A673 (cell line): ENCODE measurements at regions not wholly inside any gene's neighbourhood (a gene's known extent, or its start where the extent isn't known, plus 50 kb on each side); places are given as distances from the start of the nearest gene placed in this dataset.

Experiments
- BruUV-seq: library from RNA; stranded (reverse); fragments of 400-500 nt; replicated peaks from 2 replicates; lab custom pipeline; 2021; lab: Mats Ljungman, UMichigan
- CTCF ChIA-PET: fragments of 300-600 bp; sonication (Branson Sonifier 250); formaldehyde crosslinking; loops from one replicate; lab custom pipeline; 2022; ENCODE audit warnings: antibody characterized with exemption; lab: Charles Lee
- POLR2A ChIA-PET: fragments of 300-600 bp; sonication (Branson Sonifier 250); formaldehyde crosslinking; loops from one replicate; lab custom pipeline; 2022; ENCODE audit warnings: antibody characterized with exemption; ENCODE audit not compliant: low non-redundant PET; lab: Charles Lee
- DNase-seq: peaks from one replicate; pipeline ENCODE4 v3.0.0-alpha.2; 2015; ENCODE audit warnings: low spot score
- H3K27ac ChIP-seq: fragments of 200-600 bp; sonication (generic); 2 replicates; pipeline ENCODE4 v1.5.1; 2016; ENCODE audit warnings: mixed run types, low read depth, mild to moderate bottlenecking, mixed read lengths, antibody characterized with exemption, low read length; ENCODE audit not compliant: poor library complexity, severe bottlenecking
- H3K27me3 ChIP-seq: fragments of 200-600 bp; sonication (generic); replicated peaks from 2 replicates; pipeline ENCODE4 v1.6.1; 2017; ENCODE audit warnings: mixed run types, low read depth, mild to moderate bottlenecking, mixed read lengths, antibody characterized with exemption, low read length; ENCODE audit not compliant: insufficient read depth, poor library complexity
- H3K36me3 ChIP-seq: fragments of 200-600 bp; sonication (generic); 2 replicates; pipeline ENCODE4 v1.6.1; 2016; ENCODE audit warnings: mixed run types, mild to moderate bottlenecking, mixed read lengths, antibody characterized with exemption, low read length; ENCODE audit not compliant: insufficient read depth, poor library complexity, severe bottlenecking
- H3K4me1 ChIP-seq: fragments of 200-600 bp; sonication (generic); 2 replicates; pipeline ENCODE4 v1.6.1; 2017; ENCODE audit warnings: mixed run types, mild to moderate bottlenecking, mixed read lengths, antibody characterized with exemption, low read length; ENCODE audit not compliant: insufficient read depth, poor library complexity, severe bottlenecking
- H3K4me3 ChIP-seq: fragments of 200-600 bp; sonication (generic); 2 replicates; pipeline ENCODE4 v1.5.1; 2016; ENCODE audit warnings: low read depth, mixed run types, mild to moderate bottlenecking, mixed read lengths, low read length; ENCODE audit not compliant: poor library complexity, severe bottlenecking
- H3K9me3 ChIP-seq: fragments of 200-600 bp; sonication (generic); 2 replicates; pipeline ENCODE4 v1.6.1; 2016; ENCODE audit warnings: mixed run types, low read depth, mild to moderate bottlenecking, mixed read lengths, antibody characterized with exemption, low read length; ENCODE audit not compliant: poor library complexity, severe bottlenecking
- EZH2 ChIP-seq: fragments of 200-600 bp; sonication (generic); IDR thresholded peaks from 2 replicates; pipeline ENCODE4 v1.6.1; 2017; ENCODE audit warnings: borderline replicate concordance, low read depth, mild to moderate bottlenecking, mixed read lengths, antibody characterized with exemption, low read length; ENCODE audit not compliant: poor library complexity, severe bottlenecking
- intact Hi-C: fragments of 100-400 bp; cut with micrococcal nuclease; formaldehyde crosslinking; loops from one replicate; pipeline ENCODE4 v1.10.0; 2022; ENCODE audit not compliant: unreplicated experiment
- TF ChIP-seq, protein P1 (sequence below): fragments of 300-800, 200-600 bp; sonication (generic); conservative IDR thresholded peaks from 2 replicates; pipeline ENCODE4 v1.5.1; 2017; ENCODE audit warnings: low read depth, mild to moderate bottlenecking, antibody characterized with exemption, low read length, moderate library complexity, mixed read lengths

DNA sequence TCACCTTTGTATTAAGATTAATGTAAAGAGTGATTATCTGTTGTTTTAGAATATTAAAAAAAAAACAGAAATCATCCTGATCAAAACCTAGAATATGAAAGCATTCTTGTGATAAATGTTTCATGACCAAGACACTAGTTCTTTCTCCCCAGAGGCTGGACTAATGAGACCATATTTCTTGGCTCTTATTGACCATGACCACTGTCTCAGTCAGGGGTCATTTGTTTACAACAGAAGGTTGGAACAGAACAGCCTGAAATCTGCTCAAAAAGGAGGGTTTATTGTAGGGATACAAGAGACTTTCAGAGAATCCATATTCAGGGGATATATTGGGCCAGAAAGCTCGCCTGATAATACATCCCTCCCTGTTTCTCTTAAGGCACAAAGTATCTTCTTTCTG is 87.7 kb downstream of the TMEM30B start:
- peaks cover 14% of the 10 kb centered on the region for H3K4me1 ChIP-seq
- ChIA-PET CTCF (no interaction called here), POLR2A (no interaction called here)
- BruUV-seq, result no TSS peak
- H3K27ac ChIP-seq, result no peak overlapping the region
- H3K9me3 ChIP-seq, result no peaks in the 10 kb centered on the region
- no peaks in the 10 kb centered on the region for H3K36me3 ChIP-seq
- H3K4me3 ChIP-seq, result no peak overlapping the region
- DNase-seq, result no peak
- intact Hi-C loops, result no loop called here
- TF ChIP-seq, protein P1, sequence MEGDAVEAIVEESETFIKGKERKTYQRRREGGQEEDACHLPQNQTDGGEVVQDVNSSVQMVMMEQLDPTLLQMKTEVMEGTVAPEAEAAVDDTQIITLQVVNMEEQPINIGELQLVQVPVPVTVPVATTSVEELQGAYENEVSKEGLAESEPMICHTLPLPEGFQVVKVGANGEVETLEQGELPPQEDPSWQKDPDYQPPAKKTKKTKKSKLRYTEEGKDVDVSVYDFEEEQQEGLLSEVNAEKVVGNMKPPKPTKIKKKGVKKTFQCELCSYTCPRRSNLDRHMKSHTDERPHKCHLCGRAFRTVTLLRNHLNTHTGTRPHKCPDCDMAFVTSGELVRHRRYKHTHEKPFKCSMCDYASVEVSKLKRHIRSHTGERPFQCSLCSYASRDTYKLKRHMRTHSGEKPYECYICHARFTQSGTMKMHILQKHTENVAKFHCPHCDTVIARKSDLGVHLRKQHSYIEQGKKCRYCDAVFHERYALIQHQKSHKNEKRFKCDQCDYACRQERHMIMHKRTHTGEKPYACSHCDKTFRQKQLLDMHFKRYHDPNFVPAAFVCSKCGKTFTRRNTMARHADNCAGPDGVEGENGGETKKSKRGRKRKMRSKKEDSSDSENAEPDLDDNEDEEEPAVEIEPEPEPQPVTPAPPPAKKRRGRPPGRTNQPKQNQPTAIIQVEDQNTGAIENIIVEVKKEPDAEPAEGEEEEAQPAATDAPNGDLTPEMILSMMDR, result no peak
- TF ChIP-seq EZH2, result no peak
- H3K27me3 ChIP-seq, result no peaks in the 10 kb centered on the region

DNA sequence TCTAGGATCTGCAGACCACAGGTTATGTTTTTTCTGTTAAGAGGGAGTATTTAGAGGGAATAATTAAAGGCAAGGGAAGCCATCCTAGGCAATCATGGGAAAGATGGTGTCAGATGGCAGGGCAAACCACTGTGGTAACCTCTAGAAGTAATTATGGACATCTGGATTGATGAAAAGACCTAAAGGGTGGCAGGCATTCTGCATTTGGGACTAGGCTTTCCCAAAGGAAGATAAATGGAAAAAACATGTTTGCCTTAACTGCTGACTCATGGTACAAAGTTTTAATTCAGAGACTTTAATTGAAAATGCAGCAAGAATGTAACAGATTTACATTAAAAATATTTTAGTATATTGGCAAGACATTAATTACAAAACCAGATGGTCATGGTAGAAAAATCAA is 88.1 kb downstream of the TMEM30B start:
- no peak for DNase-seq
- Histone ChIP-seq H3K27ac (no peak overlapping the region), H3K36me3 (no peaks in the 10 kb centered on the region), H3K4me3 (no peak overlapping the region), H3K9me3 (no peaks in the 10 kb centered on the region), H3K27me3 (no peaks in the 10 kb centered on the region), H3K4me1 (peaks cover 17% of the 10 kb centered on the region)
- ChIA-PET CTCF (no interaction called here), POLR2A (no interaction called here)
- TF ChIP-seq, protein P1, result no peak
- no peak for TF ChIP-seq EZH2
- BruUV-seq, result no TSS peak
- intact Hi-C loops, result no loop called here

DNA sequence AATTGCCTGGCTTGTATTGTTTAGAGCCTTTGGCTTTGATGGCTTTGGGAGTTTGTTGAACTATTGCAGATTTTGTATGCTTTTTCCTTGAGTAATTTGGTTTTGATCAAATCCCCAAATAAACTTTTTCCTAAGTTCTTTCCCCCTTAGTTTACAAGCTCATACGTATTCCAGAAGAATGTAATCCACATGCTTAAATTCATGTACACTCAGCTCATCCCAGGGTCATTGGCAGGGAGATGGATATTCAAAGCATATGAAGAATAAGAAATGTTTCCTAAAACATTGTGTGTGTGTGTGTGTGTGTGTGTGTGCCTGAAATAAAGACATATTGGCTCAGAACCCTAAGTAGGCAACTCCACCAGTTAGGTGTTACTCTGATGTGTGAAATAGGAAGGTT is 89.4 kb downstream of the TMEM30B start:
- TF ChIP-seq, protein P1, result no peak
- no peak for TF ChIP-seq EZH2
- intact Hi-C loops, result no loop called here
- Histone ChIP-seq H3K27me3 (no peaks in the 10 kb centered on the region), H3K36me3 (no peaks in the 10 kb centered on the region), H3K9me3 (no peaks in the 10 kb centered on the region), H3K4me1 (peaks cover 29% of the 10 kb centered on the region), H3K27ac (no peak overlapping the region), H3K4me3 (no peak overlapping the region)
- CTCF ChIA-PET, result no interaction called here
- POLR2A ChIA-PET, result no interaction called here
- DNase-seq, result no peak
- no TSS peak for BruUV-seq
